ENCODE measurements at regions not wholly inside any gene's neighbourhood (a gene's known extent, or its start where the extent isn't known, plus 50 kb on each side); places are given as distances from the start of the nearest gene placed in this dataset.

GRCh38 chr18:24947521-24948305, 404.3 kb downstream of the ZNF521 start:
- H3K4me3 Mint-ChIP-seq: no peak overlapping the region
- H3K4me1 Mint-ChIP-seq: no peaks in the 10 kb centered on the region
- DNase-seq (ENCODE audit: low spot score in 2 of 2): no peak
- H3K9me3 Mint-ChIP-seq: peaks cover 10% of the 10 kb centered on the region
- ATAC-seq (replicated peaks; ENCODE audit: extremely low read depth, poor library complexity, severe bottlenecking): no peak
- no peaks in the 10 kb centered on the region for H3K36me3 Mint-ChIP-seq (ENCODE audit: insufficient read depth)
- H3K27me3 Mint-ChIP-seq: no peaks in the 10 kb centered on the region
- H3K27ac Mint-ChIP-seq (ENCODE audit: low read depth): no peak overlapping the region

- H3K27me3 Mint-ChIP-seq: no peaks in the 10 kb centered on the region
- H3K4me1 Mint-ChIP-seq: no peaks in the 10 kb centered on the region
- H3K4me3 Mint-ChIP-seq: no peak overlapping the region
- no peak for DNase-seq (ENCODE audit: low spot score in 2 of 2)
- H3K36me3 Mint-ChIP-seq (ENCODE audit: insufficient read depth): no peaks in the 10 kb centered on the region
- ATAC-seq (replicated peaks; ENCODE audit: extremely low read depth, poor library complexity, severe bottlenecking): no peak
- H3K9me3 Mint-ChIP-seq: peaks cover 4% of the 10 kb centered on the region
- no peak overlapping the region for H3K27ac Mint-ChIP-seq (ENCODE audit: low read depth)
Measured at GRCh38 chr18:24949908-24950307, 402.1 kb downstream of the ZNF521 start.

GRCh38 chr18:24954341-24954740, 397.6 kb downstream of the ZNF521 start:
- ATAC-seq (replicated peaks; ENCODE audit: extremely low read depth, poor library complexity, severe bottlenecking) (no peak), DNase-seq (ENCODE audit: low spot score in 2 of 2) (no peak)
- Mint-ChIP-seq H3K27ac (ENCODE audit: low read depth) (no peak overlapping the region), H3K4me1 (no peaks in the 10 kb centered on the region), H3K27me3 (no peaks in the 10 kb centered on the region), H3K36me3 (ENCODE audit: insufficient read depth) (no peaks in the 10 kb centered on the region), H3K9me3 (no peaks in the 10 kb centered on the region), H3K4me3 (no peak overlapping the region)

DNA sequence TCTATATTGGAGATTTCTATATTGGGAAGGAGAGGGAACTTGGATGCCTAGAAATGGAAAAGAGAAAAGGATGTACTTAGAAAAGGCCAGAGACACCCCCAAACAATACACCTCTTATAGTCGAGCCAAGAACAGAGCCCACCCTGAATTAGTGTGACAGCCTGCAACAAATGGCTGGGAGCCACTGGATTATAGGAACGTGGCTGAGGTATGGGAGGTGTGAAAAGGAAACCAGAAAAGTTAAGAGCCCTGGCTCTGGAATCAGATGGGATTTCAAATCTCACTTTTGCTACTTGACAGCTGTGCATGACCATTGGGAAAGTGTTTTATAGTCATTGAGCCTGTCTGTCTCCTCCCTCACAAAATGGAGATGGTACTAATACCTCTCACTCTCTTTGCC, 394.0 kb downstream of the ZNF521 start:
- no peak overlapping the region for H3K27ac Mint-ChIP-seq (ENCODE audit: low read depth)
- DNase-seq (ENCODE audit: low spot score in 2 of 2) (no peak), ATAC-seq (replicated peaks; ENCODE audit: extremely low read depth, poor library complexity, severe bottlenecking) (no peak)
- no peaks in the 10 kb centered on the region for H3K27me3 Mint-ChIP-seq
- H3K36me3 Mint-ChIP-seq (ENCODE audit: insufficient read depth): no peaks in the 10 kb centered on the region
- no peaks in the 10 kb centered on the region for H3K4me1 Mint-ChIP-seq
- H3K4me3 Mint-ChIP-seq: no peak overlapping the region
- H3K9me3 Mint-ChIP-seq: peaks cover 5% of the 10 kb centered on the region

DNA sequence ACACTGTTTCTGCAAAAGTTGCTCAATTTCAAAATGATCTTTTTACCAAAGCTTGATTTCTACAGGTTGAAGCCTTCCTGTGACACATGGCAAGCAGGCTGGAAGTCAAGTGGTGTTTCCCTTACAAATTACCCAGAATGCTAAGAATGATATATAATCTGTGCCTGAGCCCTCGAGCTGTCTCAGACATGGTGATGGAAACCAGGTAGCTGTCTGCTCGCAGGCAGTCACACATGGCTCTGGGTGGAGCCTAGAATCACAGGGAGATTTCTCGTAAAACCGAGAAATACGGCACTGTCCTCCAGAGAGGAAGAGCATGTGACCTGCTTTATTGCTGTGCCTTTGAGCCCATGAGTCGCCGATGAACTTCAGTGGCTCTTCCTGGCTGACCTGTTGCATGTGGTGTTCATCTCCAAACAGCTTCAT, 392.9 kb downstream of the ZNF521 start:
- Mint-ChIP-seq H3K36me3 (ENCODE audit: insufficient read depth) (no peaks in the 10 kb centered on the region), H3K4me1 (no peaks in the 10 kb centered on the region), H3K9me3 (peaks cover 5% of the 10 kb centered on the region), H3K27ac (ENCODE audit: low read depth) (no peak overlapping the region), H3K4me3 (no peak overlapping the region), H3K27me3 (no peaks in the 10 kb centered on the region)
- DNase-seq (ENCODE audit: low spot score in 2 of 2) (no peak), ATAC-seq (replicated peaks; ENCODE audit: extremely low read depth, poor library complexity, severe bottlenecking) (no peak)

DNA sequence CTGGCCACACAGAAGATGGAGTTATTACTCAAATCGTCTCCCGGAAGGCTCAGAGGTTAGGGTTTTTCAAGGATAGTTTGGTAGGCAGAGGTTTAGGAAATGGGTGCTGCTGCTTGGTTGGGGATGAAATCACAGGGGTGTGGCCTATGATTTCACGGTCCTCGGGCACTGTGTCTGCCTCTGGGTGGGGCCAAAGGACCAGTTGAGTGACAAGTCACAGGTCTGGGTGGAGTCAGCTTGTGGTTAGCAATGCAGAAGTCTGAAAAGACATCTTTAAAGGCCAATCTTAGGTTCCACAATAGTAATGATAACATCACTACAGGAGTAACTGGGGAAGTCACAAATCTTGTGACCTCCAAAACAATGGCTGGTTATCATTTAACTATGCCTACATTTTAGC, 387.8 kb downstream of the ZNF521 start:
- no peak overlapping the region for H3K4me3 Mint-ChIP-seq

DNA sequence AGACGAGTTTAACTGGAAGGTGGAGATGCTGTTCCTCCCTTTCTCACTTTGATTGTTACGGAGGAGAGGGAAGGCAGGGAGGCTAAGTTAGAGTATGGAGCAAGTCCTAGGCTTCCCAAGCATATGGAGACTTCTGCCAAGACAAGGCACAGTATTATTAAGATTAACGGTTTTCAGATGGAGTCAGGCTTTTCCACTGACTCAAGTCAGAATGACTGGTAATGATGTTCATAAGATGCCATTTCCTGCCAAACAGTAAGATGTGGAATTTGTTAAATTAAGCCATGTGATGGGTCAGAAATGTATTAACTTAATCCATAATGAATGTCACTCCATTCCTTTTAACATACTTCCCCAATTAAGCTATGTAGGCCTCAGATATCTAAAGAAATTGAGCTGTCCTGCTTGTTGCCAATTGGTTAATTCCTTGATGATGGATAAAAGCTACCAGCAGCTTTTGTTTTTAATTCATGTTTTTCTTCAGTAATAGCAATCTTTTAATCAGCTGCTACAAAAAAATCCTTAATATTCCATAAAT, 383.7 kb downstream of the ZNF521 start:
- ATAC-seq (replicated peaks; ENCODE audit: extremely low read depth, poor library complexity, severe bottlenecking) (no peak), DNase-seq (ENCODE audit: low spot score in 2 of 2) (no peak)
- H3K36me3 Mint-ChIP-seq (ENCODE audit: insufficient read depth): no peaks in the 10 kb centered on the region
- peaks cover 9% of the 10 kb centered on the region for H3K9me3 Mint-ChIP-seq
- no peaks in the 10 kb centered on the region for H3K4me1 Mint-ChIP-seq
- H3K4me3 Mint-ChIP-seq: no peak overlapping the region
- H3K27me3 Mint-ChIP-seq: no peaks in the 10 kb centered on the region
- H3K27ac Mint-ChIP-seq (ENCODE audit: low read depth): no peak overlapping the region

More for the DNA sequence above, 387.8 kb downstream of the ZNF521 start:
- H3K4me1 Mint-ChIP-seq: no peaks in the 10 kb centered on the region
- DNase-seq (ENCODE audit: low spot score in 2 of 2): no peak
- no peak overlapping the region for H3K27ac Mint-ChIP-seq (ENCODE audit: low read depth)
- no peaks in the 10 kb centered on the region for H3K27me3 Mint-ChIP-seq
- H3K9me3 Mint-ChIP-seq: peaks cover 10% of the 10 kb centered on the region
- no peak for ATAC-seq (replicated peaks; ENCODE audit: extremely low read depth, poor library complexity, severe bottlenecking)
- H3K36me3 Mint-ChIP-seq (ENCODE audit: insufficient read depth): no peaks in the 10 kb centered on the region

DNA sequence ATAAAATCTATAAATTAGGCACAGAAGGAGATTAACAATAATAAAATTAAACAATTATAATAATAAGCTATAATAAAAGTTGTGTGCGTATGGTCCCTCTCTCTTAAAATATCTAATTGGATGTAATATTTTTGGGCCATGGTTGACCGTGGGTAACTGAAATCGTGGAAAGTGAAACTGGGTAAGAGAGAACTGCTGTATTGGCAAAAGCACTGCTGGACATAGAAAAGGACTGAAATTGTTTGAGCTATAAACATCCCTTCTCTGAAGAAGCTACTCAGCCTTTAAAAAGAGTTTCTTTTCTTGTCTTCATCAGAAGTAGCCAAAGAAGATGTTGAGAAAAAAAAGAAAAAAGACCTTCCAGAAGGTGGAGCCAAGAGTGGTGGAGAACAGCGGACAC, 379.4 kb downstream of the ZNF521 start:
- no peak overlapping the region for H3K4me3 Mint-ChIP-seq
- H3K4me1 Mint-ChIP-seq: no peaks in the 10 kb centered on the region
- H3K9me3 Mint-ChIP-seq: peaks cover 7% of the 10 kb centered on the region
- peaks cover 9% of the 10 kb centered on the region for H3K27me3 Mint-ChIP-seq
- no peak for DNase-seq (ENCODE audit: low spot score in 2 of 2)
- no peak for ATAC-seq (replicated peaks; ENCODE audit: extremely low read depth, poor library complexity, severe bottlenecking)
- no peak overlapping the region for H3K27ac Mint-ChIP-seq (ENCODE audit: low read depth)
- no peaks in the 10 kb centered on the region for H3K36me3 Mint-ChIP-seq (ENCODE audit: insufficient read depth)

DNA sequence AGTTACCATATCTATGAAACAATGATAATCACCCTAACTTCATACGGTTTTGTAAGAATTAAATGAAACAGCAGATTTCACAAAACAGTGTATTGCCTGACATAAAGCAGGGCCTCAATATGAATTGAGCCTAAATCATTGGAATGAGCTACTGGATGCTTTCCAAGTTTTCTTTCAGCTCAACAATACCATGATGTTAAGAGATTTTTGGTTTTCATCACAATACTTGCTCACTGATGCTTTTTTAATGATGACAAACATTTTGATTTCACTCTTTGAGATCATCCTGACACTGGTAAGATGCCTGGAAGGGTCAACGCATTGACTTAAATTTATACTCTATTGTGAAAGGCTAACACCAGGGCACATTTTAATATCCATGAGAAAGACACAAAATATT, 377.5 kb downstream of the ZNF521 start:
- DNase-seq (ENCODE audit: low spot score in 2 of 2): no peak
- Mint-ChIP-seq H3K36me3 (ENCODE audit: insufficient read depth) (no peaks in the 10 kb centered on the region), H3K4me1 (no peaks in the 10 kb centered on the region), H3K27me3 (peaks cover 13% of the 10 kb centered on the region), H3K4me3 (no peak overlapping the region), H3K9me3 (peaks cover 4% of the 10 kb centered on the region), H3K27ac (ENCODE audit: low read depth) (no peak overlapping the region)
- no peak for ATAC-seq (replicated peaks; ENCODE audit: extremely low read depth, poor library complexity, severe bottlenecking)

- Mint-ChIP-seq H3K9me3 (no peaks in the 10 kb centered on the region), H3K4me1 (no peaks in the 10 kb centered on the region), H3K36me3 (ENCODE audit: insufficient read depth) (no peaks in the 10 kb centered on the region), H3K4me3 (no peak overlapping the region), H3K27me3 (peaks cover 20% of the 10 kb centered on the region), H3K27ac (ENCODE audit: low read depth) (no peak overlapping the region)
- no peak for DNase-seq (ENCODE audit: low spot score in 2 of 2)
- ATAC-seq (replicated peaks; ENCODE audit: extremely low read depth, poor library complexity, severe bottlenecking): no peak
Measured at GRCh38 chr18:24975496-24976372, 376.2 kb downstream of the ZNF521 start.

- no peaks in the 10 kb centered on the region for H3K4me1 Mint-ChIP-seq
- H3K4me3 Mint-ChIP-seq: no peak overlapping the region
- H3K36me3 Mint-ChIP-seq (ENCODE audit: insufficient read depth): no peaks in the 10 kb centered on the region
- no peak overlapping the region for H3K27ac Mint-ChIP-seq (ENCODE audit: low read depth)
- no peak for DNase-seq (ENCODE audit: low spot score in 2 of 2)
- ATAC-seq (replicated peaks; ENCODE audit: extremely low read depth, poor library complexity, severe bottlenecking): no peak
- peaks cover 26% of the 10 kb centered on the region for H3K27me3 Mint-ChIP-seq
- H3K9me3 Mint-ChIP-seq: no peaks in the 10 kb centered on the region
Measured at GRCh38 chr18:24976502-24976901, 375.5 kb downstream of the ZNF521 start.

- no peaks in the 10 kb centered on the region for H3K4me1 Mint-ChIP-seq
- H3K27me3 Mint-ChIP-seq: peaks cover 31% of the 10 kb centered on the region
- no peak for DNase-seq (ENCODE audit: low spot score in 2 of 2)
- H3K4me3 Mint-ChIP-seq: no peak overlapping the region
- H3K36me3 Mint-ChIP-seq (ENCODE audit: insufficient read depth): no peaks in the 10 kb centered on the region
- no peak for ATAC-seq (replicated peaks; ENCODE audit: extremely low read depth, poor library complexity, severe bottlenecking)
- H3K9me3 Mint-ChIP-seq: no peaks in the 10 kb centered on the region
- H3K27ac Mint-ChIP-seq (ENCODE audit: low read depth): no peak overlapping the region
Measured at GRCh38 chr18:24979235-24979634, 372.7 kb downstream of the ZNF521 start.

DNA sequence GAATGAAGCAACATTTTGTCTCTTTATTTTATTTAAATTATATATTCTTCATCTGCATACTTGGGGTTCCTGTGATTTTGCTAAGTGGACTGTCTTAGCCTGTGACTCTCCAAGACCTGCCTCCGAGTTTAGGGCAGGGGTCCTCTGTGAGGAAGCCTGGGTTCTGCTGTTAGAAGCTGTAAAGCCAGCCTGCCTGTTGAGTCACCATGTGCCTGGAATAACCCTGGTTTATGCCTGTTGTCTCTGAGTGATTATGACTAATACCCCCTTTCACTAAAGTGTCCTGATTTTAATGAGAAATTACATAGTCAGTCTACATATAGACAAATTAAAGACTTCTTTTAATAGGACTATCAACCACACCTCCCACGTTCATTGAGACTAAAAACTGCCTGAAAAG, 369.1 kb downstream of the ZNF521 start:
- H3K9me3 Mint-ChIP-seq: no peaks in the 10 kb centered on the region
- DNase-seq (ENCODE audit: low spot score in 2 of 2) (no peak), ATAC-seq (replicated peaks; ENCODE audit: extremely low read depth, poor library complexity, severe bottlenecking) (no peak)
- H3K27me3 Mint-ChIP-seq: peaks cover 31% of the 10 kb centered on the region
- no peaks in the 10 kb centered on the region for H3K4me1 Mint-ChIP-seq
- no peak overlapping the region for H3K27ac Mint-ChIP-seq (ENCODE audit: low read depth)
- no peaks in the 10 kb centered on the region for H3K36me3 Mint-ChIP-seq (ENCODE audit: insufficient read depth)
- H3K4me3 Mint-ChIP-seq: no peak overlapping the region

All from central memory CD8-positive, alpha-beta T cell (primary cell).